Stimulated activated CD8-positive, alpha-beta memory T cell treated with anti-CD3 and anti-CD28 coated beads, Interleukin-15, amount 100 ng/mL, for 48 hours (primary cell): ENCODE measurements at regions not wholly inside any gene's neighbourhood (a gene's known extent, or its start where the extent isn't known, plus 50 kb on each side); places are given as distances from the start of the nearest gene placed in this dataset.
"Not testable (repeated sequence)": the region's sequence is repeated elsewhere in the genome, so short reads cannot be mapped to it uniquely, and the experiment has no call there.

ENCODE experiments used
- DNase-seq, 2 donors: peaks; one replicate each; pipeline ENCODE4 v3.0.0-alpha.2; 2020; ENCODE audit warnings: low read depth in 2 of 2

DNA sequence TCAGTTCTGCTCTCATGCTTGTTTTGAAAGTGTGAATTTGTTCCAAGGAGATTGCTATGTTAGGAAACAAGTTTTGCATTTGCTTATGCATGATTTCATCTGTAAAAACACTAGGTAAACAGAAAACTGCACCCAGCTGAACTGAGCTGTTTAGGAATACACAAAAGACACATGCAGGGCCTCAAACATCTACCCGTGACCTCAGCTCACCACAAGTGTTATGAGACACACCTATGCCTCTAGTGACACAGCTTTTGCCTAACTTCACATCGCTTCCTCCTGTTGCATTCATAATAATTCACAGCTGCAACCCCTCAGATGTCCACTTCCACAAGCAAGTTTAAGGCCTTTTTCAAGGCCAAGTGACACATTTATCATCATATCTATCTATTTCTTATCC lies 98.0 kb upstream of the SLC24A3 start:
- no peak for DNase-seq

DNA sequence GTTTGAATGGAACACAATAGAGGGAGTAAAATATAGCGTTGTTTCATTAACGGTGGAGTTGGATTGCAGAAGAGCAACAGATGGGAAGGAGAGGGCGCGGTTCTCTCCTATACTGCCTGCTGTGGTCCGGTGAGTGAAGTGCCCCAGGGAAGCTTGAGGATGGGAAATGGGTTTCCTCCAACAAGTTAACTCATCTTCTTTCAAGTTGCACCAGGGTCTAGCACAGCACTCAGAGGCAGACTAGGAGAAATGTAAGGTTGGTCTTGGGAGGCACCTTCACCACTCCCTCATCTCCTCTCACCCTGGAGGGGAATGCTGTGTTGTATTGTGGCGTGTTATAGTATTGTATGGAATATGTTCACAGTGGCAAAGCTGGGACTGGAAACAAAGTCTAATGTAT lies 96.9 kb upstream of the SLC24A3 start:
- no peak for DNase-seq

DNA sequence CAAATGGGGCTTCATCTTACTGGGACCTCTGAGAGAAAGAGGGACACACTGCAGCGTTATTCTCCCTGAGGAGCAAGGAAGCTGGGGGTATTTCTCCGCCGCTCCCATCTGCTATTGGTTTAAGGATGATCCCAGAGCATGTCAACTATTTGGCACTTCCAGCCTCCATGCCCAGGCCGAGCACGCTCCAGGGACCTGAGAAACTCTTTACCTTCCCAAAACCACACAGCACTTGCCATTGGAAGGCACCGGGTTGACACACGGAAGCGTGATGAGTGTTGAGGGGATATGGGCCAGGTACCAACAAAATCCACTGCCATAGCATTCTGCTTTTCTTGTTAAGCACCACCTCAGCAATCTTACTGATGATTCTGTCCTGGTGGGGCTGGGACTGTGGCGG lies 92.4 kb upstream of the SLC24A3 start:
- DNase-seq = no peak

DNA sequence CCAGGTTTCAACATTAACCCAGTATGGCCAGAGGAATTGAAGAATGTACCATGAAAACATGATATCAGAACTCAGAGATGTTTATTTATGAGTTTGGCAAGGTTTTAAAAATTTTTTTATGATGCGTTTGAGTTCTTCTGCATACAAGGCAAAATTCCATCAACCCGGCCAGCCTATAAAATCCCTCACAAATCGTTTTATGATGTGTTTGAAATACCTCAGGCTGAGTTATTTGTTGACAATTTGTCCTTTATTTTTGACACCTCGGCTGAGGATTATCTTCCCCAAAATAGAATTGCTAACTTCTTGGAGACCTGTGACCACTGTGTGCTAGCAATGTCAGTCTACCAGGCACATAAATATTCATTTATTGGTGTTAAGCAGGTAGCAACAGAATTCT lies 91.9 kb upstream of the SLC24A3 start:
- no peak for DNase-seq

DNA sequence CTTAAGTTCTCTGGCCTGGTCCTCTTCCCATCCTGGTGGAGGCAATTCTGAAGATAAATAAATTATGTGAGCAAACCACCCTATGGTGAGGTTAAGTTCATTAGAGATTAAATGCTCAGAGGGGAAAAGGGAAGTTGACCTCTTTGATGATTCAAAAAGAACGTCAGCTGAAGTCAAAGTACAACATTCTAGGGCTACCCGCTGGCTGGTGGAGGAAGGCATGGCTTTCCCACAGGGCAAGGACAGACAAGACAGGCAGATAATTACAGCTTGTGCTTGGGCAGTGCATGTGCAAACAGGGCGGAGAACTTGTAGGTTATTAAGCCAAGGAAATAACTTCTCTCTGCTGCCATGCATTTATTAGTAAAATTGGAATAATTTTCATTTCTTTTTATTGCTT lies 91.0 kb upstream of the SLC24A3 start:
- no peak for DNase-seq

DNA sequence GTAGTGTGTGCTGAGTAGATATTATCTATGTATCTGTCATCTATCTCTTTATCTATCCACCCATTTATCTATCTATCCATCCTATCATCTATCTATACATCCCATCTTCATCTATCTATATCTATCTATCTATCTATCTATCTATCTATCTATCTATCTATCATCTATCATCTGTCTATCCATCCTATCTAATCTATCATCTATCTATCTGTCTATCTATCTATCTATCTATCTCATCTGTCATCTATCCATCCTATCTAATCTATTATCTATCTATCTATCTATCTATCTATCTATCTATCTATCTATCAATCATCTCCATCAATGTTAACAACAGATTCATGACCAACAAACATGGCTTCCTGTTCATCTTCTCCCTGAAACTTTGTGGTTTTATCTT lies 90.5 kb upstream of the SLC24A3 start:
- DNase-seq = no peak

DNA sequence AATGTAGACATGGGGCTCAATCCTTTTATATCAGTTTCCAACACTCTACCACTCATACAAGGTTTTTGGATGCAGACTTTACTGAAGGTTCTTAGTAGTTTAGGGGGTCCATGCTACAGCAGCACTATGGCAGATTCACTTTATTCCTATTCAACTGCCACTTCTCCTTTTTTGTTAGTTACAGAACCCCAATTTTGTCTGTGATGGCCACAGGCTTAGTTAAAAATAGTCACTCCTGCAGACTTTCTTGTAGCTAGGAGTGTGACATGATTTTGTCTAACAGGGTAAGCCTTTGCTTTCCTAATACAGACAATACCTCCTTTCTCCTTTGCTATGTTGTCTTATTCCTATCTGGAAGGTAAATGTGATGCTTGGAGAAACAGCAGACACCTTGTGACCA lies 90.0 kb upstream of the SLC24A3 start:
- DNase-seq = no peak

DNA sequence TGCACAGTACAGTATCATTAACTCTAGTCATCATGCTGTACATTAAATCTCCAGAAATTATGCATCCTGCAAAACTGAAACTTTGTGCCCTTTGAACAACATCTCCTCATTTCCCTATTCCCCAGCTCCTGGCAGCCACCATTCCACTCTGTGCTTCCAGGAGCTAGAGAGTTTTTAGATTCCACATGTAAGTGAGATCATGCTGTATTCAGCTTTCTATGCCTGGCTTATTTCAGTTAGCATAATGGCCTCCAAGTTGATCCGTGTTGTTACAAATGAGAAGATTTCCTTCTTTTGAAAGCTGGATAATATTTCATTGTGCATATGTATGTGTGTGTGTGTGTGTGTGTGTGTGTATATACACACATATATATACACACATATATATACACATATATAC lies 86.9 kb upstream of the SLC24A3 start:
- DNase-seq = no peak

DNA sequence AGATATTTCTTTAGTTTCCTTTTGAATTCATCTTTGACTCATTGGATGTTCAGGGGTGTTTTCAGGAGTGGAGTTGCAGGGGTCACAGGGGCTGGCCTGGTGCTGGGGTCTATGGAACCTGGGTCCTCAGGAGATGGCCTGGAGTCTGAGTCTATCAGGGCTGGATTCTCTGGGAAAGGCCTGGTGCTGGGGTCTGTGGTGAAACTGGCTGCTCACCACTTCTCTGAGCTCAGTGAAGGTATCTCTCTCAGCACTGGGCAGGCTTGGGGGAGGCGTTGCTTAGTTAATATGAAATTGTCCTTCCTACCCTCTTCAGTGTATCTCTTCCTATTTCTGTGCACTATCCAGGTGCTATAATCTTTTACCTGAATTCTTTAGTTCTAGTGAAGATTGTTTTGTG lies 83.1 kb upstream of the SLC24A3 start:
- no peak for DNase-seq

DNA sequence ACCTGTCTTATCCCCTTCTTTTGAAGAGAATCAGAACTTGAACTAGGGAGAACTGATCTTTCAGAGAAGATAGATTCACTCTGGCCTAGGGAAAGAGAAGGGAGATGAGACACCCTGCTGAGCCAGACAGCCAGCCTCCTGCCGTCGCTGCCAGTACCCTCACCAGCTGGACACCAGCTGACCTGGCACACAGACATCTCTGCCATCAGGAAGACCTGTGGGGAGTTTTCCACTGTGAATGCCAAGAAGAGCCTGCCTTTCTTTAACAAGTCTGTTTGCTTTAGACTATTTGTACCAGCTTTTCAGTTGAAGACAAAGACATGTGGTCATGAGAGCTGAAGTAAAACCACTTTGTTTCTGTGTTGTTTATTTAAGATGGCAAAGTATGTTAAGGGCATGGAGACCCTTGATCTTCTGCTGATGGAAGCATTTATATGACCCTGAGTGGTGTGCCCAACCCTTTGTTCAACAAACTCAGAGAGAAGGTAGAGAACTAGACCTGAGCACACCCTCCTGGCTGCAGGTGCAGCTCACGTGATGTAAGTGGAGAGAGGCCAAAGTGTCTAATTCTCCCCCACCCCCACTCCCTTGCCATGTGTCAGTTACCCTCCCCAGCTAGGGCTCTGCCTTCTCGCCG lies 82.3 kb upstream of the SLC24A3 start:
- DNase-seq = no peak

DNA sequence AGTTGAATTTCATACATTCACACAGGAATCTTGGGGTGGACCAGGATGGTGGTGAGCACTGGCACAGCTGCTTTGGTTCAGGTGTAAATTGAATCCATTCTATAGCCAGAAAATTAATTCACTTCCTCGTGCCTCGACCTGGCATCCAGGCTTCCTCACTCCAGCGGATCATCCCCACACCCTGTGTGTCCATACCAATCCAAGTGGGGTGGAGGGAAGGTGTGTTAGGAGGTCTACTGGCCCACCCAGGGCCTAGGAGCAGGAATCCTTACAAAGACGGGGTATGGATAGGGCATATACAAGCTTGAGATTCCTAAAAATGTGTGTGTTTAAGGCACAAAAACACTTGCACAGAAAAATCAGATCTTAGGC lies 81.8 kb upstream of the SLC24A3 start:
- no peak for DNase-seq

DNA sequence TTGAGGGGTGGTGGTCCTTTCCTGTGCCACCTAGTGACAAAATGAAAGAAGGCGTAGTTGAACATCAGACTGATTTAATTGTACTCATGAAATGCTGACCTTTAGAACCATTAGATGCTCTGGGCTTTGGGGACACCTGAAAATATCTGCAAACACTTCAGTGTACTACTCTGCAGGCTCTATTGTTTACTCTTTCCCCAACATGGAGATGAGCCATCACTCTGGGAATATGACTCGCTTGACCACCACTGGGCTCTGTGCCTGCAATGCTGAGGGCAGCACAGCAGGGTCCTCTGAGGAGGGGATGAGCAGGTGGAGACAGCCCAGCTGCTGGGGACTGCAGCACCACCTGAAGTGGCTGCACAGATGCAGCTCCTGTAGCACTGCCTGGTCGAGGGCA lies 74.8 kb upstream of the SLC24A3 start:
- no peak for DNase-seq

DNA sequence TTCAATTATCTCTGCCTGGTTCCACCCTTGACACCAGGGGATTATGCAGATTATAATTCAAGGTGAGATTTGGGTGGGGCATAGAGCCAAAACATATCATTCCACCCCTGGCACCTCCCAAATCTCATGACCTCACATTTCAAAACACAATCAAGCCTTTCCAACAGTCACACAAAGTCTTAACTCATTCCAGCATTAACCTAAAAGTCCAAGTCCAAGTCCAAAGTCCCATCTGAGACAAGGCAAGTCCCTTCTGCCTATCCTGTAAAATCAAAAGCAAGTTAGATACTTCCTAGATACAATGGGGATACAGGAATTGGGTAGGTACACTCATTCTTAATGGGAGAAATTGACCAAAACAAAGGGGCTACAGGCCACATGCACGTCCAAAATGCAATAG lies 73.7 kb upstream of the SLC24A3 start:
- no peak for DNase-seq

DNA sequence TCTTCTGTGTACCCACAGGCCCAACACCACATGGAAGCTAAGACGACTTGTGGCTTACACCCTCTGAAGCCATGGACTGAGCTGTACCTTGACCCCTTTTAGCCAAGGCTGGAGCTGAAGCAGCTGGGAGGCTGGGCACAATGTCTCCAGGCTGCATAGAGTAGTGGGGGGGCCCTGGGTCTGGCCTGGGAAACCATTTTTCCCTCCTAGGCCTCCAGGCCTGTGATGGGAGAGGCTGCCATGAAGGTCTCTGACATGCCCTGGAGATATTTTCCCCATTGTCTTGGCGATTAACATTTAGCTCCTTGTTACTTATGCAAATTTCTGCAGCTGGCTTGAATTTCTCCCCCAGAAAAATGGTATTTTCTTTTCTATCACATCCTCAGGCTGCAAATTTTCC lies 72.9 kb upstream of the SLC24A3 start:
- DNase-seq = not testable (repeated sequence)

DNA sequence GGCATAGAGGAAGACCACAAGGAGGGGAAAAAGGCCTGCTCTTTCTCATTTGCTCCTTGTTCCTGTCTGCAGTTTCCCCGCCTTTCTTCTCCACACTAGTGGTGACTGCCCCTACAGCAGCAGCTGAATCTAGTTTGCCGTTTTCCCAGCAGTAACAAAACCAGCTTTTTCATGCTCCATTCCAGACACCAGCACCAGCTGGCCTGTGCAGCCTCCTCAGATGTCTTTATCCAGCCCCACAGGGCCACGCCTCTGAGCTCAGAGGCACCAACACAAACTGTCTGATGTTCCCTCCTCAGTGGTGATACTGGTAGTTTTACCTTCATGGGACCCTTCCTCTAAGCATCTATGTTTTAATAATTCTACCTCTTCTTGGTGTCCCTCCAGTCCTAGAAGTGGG lies 70.4 kb upstream of the SLC24A3 start:
- DNase-seq = no peak

DNA sequence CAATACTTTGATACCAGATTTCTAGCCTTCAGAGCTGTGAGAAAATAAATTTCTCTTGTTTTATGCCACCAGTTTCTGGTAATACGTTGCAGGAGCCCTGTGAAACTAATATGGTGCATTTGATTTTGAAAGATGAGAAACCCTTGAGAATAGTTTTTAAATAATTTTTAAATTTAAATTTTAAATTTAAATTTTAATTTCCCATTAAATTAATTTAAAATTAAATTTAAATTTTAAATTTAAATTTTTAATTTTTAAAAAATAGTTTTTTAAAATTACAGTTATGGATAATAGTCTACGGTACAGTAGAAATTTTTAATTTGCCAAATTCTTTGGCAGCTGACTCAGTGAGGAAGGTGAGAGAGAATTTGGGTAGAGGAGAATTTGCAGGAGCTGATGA lies 68.6 kb upstream of the SLC24A3 start:
- no peak for DNase-seq

DNA sequence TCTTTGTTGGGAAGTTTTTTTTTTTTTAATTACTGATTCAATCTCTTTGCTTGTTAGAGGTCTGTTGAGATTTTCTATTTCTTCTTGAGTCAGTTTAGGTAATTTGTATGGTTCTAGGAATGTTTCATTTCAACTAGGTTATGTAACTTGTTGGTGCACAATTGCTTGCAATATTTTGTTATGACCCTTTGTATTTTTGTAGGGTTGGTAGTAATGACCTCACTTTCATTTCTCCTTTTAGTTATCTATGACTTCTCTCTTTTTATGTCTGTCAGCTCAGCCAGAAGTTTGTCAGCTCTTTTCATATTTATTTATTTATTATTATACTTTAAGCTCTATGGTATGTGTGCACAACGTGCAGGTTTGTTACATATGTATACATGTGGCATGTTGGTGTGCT lies 51.1 kb upstream of the SLC24A3 start:
- DNase-seq = no peak
